IPS-NIHi7 (cell line): ENCODE measurements at regions not wholly inside any gene's neighbourhood (a gene's known extent, or its start where the extent isn't known, plus 50 kb on each side); places are given as distances from the start of the nearest gene placed in this dataset.
"Not testable (repeated sequence)": the region's sequence is repeated elsewhere in the genome, so short reads cannot be mapped to it uniquely, and the experiment has no call there.

ENCODE experiments used
- DNase-seq: peaks from one replicate; pipeline ENCODE4 v3.0.0; 2012; ENCODE audit warnings: mixed read lengths; ENCODE audit errors: extremely low spot score

DNA sequence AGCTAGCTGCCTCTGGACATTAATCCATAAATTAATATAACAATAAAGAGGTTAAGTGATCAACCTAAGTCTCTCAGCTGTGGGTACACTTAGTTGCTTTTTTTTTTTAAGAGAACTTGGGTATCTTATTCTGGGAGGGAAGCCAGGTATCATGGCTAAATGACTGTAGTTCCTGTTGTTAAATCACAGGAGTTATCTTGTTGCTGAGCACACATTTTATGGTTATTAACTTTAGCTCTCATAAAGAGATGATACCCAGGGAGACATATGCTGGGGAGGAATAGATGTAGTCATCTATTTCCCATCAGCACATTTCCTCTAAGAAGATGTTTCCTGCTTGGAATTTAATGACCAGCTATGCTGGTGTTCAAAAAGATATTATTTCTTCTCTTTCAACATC lies 227.8 kb downstream of the PTGER3 start:
- DNase-seq = no peak

DNA sequence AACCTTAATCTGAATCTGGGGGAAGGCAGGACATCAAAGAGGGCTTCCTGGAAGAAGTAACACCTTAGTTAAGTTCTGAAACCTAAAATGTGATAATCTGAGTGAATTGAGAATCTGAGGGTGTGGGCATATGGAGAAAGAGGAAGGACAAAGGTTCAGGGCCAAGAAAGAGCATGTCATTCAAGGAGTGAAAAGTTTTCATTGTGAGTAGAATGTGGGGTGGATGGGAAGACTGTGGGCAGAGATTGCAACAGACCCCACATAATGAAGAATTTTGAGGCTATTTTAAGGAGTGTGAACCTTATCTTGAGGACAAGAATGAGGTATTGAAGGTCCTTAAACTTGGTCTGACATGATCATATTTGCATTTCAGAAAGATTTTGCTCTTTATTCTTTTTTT lies 227.2 kb downstream of the PTGER3 start:
- DNase-seq = no peak

DNA sequence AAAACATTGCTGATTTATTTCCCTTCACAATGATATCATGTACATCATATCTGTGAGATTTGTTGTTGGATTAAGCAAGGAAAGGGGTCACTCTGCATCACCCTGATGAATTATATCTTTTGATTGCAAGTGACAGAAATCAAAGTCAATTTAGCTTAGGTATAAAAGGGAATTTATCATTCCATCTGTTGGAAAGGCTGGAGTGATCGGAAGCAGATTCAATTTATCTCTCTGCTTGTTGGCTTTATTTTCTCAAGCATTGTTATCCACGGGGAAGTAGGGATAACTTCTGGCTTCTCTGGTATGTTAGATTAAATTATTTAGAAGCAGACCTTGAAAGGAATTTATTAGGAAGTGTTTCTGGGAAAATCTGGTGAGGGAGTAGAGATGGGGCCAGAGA lies 226.6 kb downstream of the PTGER3 start:
- DNase-seq = no peak

DNA sequence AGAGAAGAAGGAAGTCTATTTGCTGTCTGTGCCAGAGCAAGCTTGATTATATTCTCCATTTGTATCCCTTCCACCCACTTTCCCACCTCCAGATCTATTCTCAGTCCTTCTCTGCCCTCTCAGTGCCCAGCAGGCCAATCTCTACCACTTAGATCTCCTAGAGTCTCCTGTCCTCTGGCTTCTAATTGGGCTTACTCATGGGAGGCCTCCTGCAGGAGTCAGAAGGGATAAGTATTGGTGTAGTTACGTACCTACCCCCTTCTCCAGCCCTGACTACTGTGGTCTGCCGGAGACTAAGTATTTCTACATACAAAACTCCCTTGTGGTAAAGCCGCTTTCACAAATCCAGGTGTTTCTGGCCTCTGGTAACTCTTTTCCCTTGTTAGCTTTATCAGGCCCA lies 221.2 kb downstream of the PTGER3 start:
- DNase-seq = no peak

DNA sequence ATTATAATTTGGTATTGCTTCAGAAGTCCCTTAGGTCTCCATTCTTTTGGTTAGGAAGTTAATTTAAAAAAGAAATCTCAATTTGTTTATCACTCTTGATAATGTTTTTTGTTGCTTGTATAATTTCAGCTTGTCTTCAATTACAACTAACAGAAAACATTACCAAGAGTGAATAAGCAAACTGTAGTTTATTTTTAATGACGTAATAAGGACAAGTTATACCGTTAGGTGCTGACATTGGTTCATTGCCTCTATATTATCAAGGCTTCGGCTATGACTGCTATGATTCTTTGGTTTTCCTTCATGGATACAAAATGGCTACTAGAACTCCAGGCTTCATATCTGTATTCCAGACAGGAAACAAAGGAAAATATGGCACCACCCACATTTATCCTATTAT lies 220.6 kb downstream of the PTGER3 start:
- no peak for DNase-seq

GRCh38 chr1:70828177-70828576 lies 219.4 kb downstream of the PTGER3 start:
- DNase-seq = no peak

DNA sequence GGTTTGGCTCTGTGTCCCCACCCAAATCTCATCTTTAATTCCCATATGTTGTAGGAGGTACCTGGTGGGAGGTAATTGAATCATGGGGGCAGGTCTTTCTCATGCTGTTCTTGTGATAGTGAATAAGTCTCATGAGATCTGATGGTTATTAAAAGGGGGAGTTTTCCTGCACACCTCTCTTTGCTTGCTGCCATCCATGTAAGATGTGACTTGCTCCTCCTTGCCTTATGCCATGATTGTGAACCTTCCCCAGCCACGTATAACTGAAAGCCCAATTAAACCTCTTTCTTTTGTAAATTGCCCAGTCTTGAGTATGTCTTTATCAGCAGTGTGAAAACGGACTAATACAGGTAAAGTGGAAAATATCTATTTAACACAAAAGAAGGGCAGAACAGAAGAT lies 213.3 kb downstream of the PTGER3 start:
- DNase-seq = not testable (repeated sequence)

DNA sequence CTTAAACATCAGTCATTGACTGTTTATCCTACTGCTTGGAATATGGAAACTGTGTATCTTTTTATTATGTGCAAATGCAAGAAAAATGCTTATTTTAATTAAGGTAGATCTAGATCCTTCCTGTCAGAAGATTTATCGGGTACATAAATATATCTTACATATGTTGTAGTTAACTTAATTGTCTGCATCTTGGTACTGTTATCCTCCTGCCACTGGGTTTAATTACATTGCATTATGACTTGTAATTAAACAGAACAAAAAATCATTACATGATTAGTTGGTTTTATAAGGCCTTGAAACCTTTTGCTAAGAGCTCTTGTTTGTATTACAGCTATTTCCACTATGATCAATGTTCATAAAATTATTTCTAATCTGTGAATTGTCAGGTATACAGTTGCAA lies 211.2 kb downstream of the PTGER3 start:
- DNase-seq = no peak

- DNase-seq = no peak
Measured at GRCh38 chr1:70840260-70840953, 207.2 kb downstream of the PTGER3 start.

GRCh38 chr1:70842562-70842961 lies 205.1 kb downstream of the PTGER3 start:
- DNase-seq = no peak

GRCh38 chr1:70843452-70843851 lies 204.2 kb downstream of the PTGER3 start:
- no peak for DNase-seq

DNA sequence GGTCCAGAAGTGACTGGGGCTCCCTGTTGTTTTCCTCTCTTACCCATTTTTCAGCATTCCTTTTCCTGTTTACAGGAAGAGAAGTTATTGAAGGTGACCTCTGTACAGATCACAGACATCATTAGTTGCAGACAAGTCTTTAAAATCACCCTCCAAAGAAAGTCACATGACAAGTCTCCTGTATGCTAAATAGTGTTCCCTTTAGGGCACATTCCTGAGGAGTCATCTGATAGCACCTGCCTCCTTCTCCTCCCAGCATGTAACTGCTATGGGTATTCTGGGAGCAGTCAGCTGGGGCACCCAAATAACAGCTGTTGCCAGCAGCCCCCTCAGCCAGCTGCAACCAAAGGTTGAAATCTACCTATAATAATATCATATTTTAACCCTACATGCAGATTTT lies 200.6 kb downstream of the PTGER3 start:
- DNase-seq = peak; percentile 38

DNA sequence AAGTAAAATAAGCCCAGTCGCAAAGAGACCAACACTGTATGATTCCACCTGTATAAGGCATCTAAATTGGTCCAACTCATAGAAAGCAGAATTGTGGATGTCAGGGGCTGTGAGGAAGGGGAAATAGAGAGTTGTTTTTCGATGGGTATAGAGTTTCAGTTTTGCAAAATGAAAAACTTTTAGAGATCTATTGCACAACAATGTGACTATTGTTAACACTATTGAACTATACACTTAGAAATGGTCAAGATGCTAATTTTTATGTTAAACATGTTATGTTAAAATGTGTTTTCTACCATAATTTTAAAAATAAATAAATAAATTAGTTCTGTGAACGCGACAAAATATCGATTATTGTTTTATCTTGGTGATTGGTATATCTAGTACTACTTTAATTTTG lies 192.4 kb downstream of the PTGER3 start:
- no peak for DNase-seq

DNA sequence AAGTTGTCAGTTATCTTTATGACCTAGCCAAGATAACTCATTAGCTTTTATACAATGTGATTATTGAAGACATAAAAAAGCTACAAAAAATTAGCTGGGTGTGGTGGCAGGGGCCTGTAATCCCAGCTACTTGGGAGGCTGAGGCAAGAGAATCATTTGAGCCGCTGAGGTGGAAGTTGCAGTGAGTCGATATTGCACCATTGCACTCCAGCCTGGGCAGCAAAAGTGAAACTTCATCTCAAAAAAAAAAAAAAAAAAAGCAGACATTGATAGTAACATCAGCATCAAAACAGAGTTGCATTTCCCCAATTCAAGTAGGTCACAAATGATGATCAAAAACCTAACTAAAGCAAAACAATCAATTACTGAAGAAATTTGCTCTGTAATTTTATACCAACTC lies 191.4 kb downstream of the PTGER3 start:
- no peak for DNase-seq

DNA sequence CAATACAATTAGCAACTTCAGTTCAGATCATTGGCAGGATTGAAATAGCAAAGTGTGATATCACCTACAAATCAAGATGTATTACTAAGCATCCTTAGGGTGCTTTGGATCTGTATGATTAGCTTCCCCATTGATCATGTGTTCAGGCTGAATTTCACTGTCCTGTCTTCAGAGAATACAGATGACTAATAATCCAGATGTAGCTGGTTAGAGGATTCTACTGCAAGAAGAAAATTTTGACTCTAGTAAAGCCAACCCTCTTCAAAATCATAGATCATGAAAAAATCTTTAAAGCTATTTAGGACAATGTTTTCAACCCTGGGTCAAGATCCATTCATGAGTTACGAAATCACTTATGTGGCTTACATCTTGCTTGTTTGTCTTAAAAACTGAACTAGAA lies 184.4 kb downstream of the PTGER3 start:
- no peak for DNase-seq

DNA sequence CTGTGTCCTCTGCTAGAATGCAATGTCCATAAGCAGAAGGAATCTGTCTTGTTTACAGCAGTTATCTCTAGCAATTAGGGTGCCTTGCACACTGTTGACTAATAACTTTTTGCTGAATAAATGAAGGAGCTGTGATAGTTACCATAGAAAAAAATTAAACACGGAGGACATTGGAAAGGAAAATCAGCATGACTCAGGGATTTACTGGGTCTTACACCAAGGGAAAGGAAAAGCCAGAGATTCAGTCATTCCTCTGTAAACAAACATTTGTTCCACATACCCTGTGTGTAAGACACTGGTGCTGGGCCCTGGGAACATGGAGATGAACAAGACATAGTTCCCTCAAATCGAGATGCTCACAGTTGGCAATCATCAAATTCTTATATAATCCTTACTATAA lies 183.3 kb downstream of the PTGER3 start:
- DNase-seq = no peak

DNA sequence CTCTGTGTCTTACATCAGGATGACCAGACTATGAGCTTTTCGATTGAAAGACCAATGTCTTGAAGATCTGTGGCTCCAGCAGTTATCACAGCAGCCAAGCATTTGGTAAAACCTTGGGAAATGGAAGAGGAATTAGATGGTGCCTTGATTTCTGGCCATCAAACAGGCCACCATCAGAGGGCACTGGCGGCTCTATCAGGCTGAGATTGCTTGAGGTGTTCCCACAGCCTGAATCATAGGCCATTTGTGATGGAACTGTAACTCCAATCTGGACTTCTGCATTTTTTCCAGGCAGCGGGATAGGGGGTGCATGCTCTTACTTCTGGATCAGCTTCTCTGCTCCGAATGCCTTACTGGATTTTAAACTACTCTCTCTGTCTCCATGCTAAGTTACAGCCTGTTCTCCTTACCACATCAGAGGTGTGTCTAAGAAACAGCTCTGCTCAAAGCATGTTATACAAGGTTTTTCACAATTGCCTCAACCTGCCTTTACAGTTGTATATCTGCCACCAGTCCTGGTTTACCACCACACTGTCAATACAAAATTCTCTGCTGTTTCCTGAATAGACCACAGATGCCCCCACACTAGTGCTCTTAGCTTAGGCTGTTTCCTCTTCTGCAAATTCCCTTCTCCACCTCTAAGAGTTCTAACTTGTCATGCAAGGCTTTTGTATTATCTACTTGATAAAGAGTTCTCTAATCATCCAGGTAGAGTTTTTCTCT lies 180.9 kb downstream of the PTGER3 start:
- no peak for DNase-seq

GRCh38 chr1:70871790-70872189 lies 175.8 kb downstream of the PTGER3 start:
- no peak for DNase-seq

GRCh38 chr1:70874063-70874462 lies 173.6 kb downstream of the PTGER3 start:
- DNase-seq = no peak

DNA sequence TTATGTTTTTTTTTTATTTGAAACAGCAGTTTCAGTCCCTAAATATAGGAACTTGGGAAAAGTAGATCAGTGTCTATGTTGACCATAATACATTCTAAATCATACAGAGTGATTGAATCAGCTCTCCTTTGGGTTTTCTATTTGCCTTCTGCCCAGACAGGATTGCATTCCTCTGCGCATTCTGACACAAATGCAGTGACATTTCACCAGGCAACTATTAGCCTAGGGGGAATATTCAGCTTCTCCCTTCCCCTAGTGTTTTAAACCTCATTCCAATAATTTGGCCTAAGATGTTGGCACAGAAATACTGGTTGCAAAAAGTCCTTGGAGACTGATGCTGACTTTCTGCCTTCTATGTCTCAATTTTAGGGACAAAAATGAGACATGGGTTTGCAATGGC lies 172.8 kb downstream of the PTGER3 start:
- DNase-seq = no peak

DNA sequence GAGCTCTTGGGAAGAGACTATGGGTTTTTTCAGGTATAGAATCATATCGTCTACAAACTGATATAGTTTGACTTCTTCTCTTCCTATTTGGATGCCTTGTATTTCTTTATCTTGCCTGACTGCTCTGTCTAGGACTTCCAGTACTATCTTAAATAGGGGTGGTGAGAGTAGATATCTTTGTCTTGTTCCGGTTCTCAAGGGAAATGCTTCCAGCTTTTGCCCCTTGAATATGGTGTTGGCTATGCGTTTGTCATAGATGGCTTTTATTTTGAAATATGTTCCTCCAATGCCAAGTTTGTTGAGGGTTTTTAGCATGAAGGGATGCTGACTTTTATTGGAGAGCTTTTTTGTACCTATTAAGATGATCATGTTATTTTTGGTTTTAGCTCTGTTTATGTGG lies 170.3 kb downstream of the PTGER3 start:
- DNase-seq = no peak

DNA sequence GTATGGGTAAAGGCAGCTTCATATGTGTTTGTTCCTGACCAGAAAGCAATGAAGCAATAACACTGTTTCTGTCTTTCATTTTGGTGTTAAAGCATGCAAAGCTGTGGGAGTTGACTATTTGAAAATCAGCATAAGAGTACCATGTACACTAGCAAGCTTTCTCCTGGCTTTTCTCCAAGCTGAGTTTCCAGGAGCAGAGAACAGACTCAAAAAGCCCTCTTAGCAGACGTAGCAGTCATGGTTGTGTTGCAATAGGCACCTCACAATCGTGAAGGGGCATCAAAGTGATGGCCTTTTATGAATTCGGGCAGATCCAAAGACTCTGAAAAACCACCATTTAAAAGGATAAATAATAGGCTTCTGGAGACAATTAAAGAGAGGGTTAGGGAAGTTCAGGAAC lies 159.7 kb downstream of the PTGER3 start:
- DNase-seq = no peak

DNA sequence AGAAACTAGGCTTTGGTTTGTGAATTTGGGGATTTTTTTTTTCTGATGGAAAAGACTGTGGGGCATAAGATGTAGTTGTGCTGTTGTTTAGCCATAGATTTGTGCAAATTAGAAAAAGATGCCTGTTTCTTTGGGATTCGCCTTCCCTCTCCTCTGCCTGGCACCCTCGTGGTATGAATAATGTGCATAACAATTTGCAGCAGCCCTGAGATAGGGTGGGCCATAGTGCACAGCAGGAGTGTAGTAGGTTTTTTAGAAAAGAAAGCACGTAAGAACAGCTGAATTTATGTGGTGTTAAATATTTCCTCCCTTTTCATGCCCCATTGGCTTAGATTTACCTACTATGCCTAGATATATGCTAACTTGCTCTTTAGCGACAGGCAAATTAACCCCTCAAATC lies 158.9 kb downstream of the PTGER3 start:
- no peak for DNase-seq

GRCh38 chr1:70890408-70890807 lies 157.2 kb downstream of the PTGER3 start:
- no peak for DNase-seq
